B cell (primary cell): ENCODE measurements at regions not wholly inside any gene's neighbourhood (a gene's known extent, or its start where the extent isn't known, plus 50 kb on each side); places are given as distances from the start of the nearest gene placed in this dataset.

ENCODE experiments used
- ATAC-seq: fragments of 200-7000 bp; cut with Tn5 transposase; one replicate; pipeline ENCODE4 v1.10.0; 2021; ENCODE audit warnings: low read depth, mild to moderate bottlenecking, moderate number of reproducible peaks, moderate library complexity
- CTCF ChIA-PET: fragments of 350-600 bp; sonication (Branson Sonifier 250); formaldehyde crosslinking; loops from one replicate; lab custom pipeline; 2021; ENCODE audit warnings: antibody characterized with exemption, inconsistent platforms; lab: Charles Lee
- POLR2A ChIA-PET: fragments of 350-600 bp; sonication (Branson Sonifier 250); formaldehyde crosslinking; loops from one replicate; lab custom pipeline; 2021; ENCODE audit warnings: antibody characterized with exemption; lab: Charles Lee
- DNase-seq: peaks from one replicate; pipeline ENCODE4 v3.0.0; 2013
- H2AFZ ChIP-seq: 2 replicates; pipeline ENCODE4 v1.6.1; 2012; ENCODE audit warnings: mild to moderate bottlenecking, low read depth, low read length; ENCODE audit not compliant: insufficient read depth, poor library complexity, severe bottlenecking
- H3K27ac ChIP-seq, 2 donors: 1 replicate in 1 of 2; 2 replicates in 1 of 2; pipeline ENCODE4 v1.5.1; 2012 to 2013; ENCODE audit warnings: low read length in 2 of 2, mild to moderate bottlenecking in 2 of 2, moderate library complexity in 1 of 2
- H3K27me3 ChIP-seq, 4 experiments: fragments of 200-600 bp in 1 of 4; sonication (generic) in 1 of 4; replicated peaks in 1 of 4; 1 replicate in 2 of 4; 2 replicates in 2 of 4; pipeline versions ENCODE4 v1.6.1 to v1.7.0; 2013 to 2016; ENCODE audit warnings: low read length in 3 of 4, mild to moderate bottlenecking in 2 of 4, mixed read lengths in 1 of 4, moderate library complexity in 1 of 4; ENCODE audit not compliant: insufficient read depth in 4 of 4, control insufficient read depth in 3 of 4; ENCODE audit errors: control extremely low read depth in 1 of 4
- H3K36me3 ChIP-seq, 2 experiments: replicated peaks in 1 of 2; 1 replicate in 1 of 2; 2 replicates in 1 of 2; pipeline versions ENCODE4 v1.6.1 to v1.7.1; 2013; ENCODE audit warnings: low read length in 1 of 2; ENCODE audit not compliant: insufficient read depth in 2 of 2, control insufficient read depth in 1 of 2; ENCODE audit errors: control extremely low read depth in 1 of 2, extremely low read depth in 1 of 2
- H3K4me1 ChIP-seq, 2 donors: fragments of 200-600 bp in 1 of 2; sonication (generic) in 1 of 2; 1 replicate in 1 of 2; 2 replicates in 1 of 2; pipeline versions ENCODE4 v1.5.1 to v1.6.1; 2013 to 2017; ENCODE audit warnings: low read length in 2 of 2; ENCODE audit not compliant: control insufficient read depth in 2 of 2, insufficient read depth in 2 of 2
- H3K4me2 ChIP-seq: replicated peaks from 2 replicates; pipeline ENCODE3; 2012; ENCODE audit warnings: mild to moderate bottlenecking, low read depth, low read length; ENCODE audit not compliant: poor library complexity, severe bottlenecking
- H3K4me3 ChIP-seq, 5 experiments: fragments of 200-600 bp in 1 of 5; sonication (generic) in 1 of 5; 1 replicate in 3 of 5; 2 replicates in 2 of 5; pipeline versions ENCODE4 v1.5.1 to v1.7.0; 2011 to 2016; ENCODE audit warnings: low read length in 4 of 5, mild to moderate bottlenecking in 4 of 5, low read depth in 2 of 5, control low read depth in 1 of 5, moderate library complexity in 1 of 5; ENCODE audit not compliant: insufficient read depth in 1 of 5; ENCODE audit errors: control extremely low read depth in 1 of 5, extremely low read depth in 1 of 5
- H3K79me2 ChIP-seq: fragments of 200-600 bp; sonication (generic); one replicate; pipeline ENCODE4 v1.6.0; 2016; ENCODE audit warnings: low read length; ENCODE audit not compliant: control insufficient read depth, insufficient read depth
- H3K9ac ChIP-seq: fragments of 200-600 bp; sonication (generic); 2 replicates; pipeline ENCODE4 v1.6.1; 2017; ENCODE audit warnings: mild to moderate bottlenecking, low read length, moderate library complexity
- H3K9me3 ChIP-seq, 3 donors: one replicate each; pipeline versions ENCODE4 v1.6.1 to v1.7.1; 2013; ENCODE audit warnings: low read length in 2 of 3; ENCODE audit not compliant: control insufficient read depth in 2 of 3, insufficient read depth in 1 of 3; ENCODE audit errors: control extremely low read depth in 1 of 3
- H4K20me1 ChIP-seq: 2 replicates; pipeline ENCODE4 v1.6.0; 2012; ENCODE audit warnings: mild to moderate bottlenecking, low read length; ENCODE audit not compliant: insufficient read depth, control insufficient read depth, poor library complexity, severe bottlenecking
- H3K27ac Mint-ChIP-seq: one replicate; pipeline ENCODE4 v1.8.0; 2021; ENCODE audit warnings: mixed read lengths
- H3K27me3 Mint-ChIP-seq: one replicate; pipeline ENCODE4 v1.8.0; 2021; ENCODE audit warnings: mixed read lengths
- H3K4me1 Mint-ChIP-seq: one replicate; pipeline ENCODE4 v1.8.0; 2021; ENCODE audit warnings: mixed read lengths
- H3K4me3 Mint-ChIP-seq: one replicate; pipeline ENCODE4 v1.8.0; 2021; ENCODE audit warnings: mixed read lengths
- H3K9me3 Mint-ChIP-seq: one replicate; pipeline ENCODE4 v1.8.0; 2022; ENCODE audit warnings: mixed read lengths; ENCODE audit not compliant: insufficient read depth
- EZH2 ChIP-seq: IDR thresholded peaks from 2 replicates; pipeline ENCODE4 v1.6.1; 2012; ENCODE audit warnings: borderline replicate concordance, low read depth, mild to moderate bottlenecking, moderate library complexity, low read length; ENCODE audit not compliant: insufficient read depth, poor library complexity, severe bottlenecking
- WGBS: methylation state at CpG from one replicate; pipeline ENCODE4 v1.1.5; 2013; ENCODE audit warnings: missing lambda C conversion rate; ENCODE audit not compliant: insufficient coverage; 5-methylcytosine and 5-hydroxymethylcytosine counted together
- intact Hi-C: fragments of 100-400 bp; cut with micrococcal nuclease; formaldehyde crosslinking; loops from one replicate; pipeline ENCODE4 v1.10.0; 2022
- TF ChIP-seq, protein P1 (sequence below): fragments of 200-600 bp; IDR thresholded peaks from one replicate; pipeline ENCODE4 v1.8.0; 2022; ENCODE audit warnings: antibody characterized with exemption, mild to moderate bottlenecking

GRCh38 chr4:116599859-116600258 is 485.5 kb downstream of the TRAM1L1 start:
- no peak overlapping the region for H2AFZ ChIP-seq
- intact Hi-C loops = no loop called here
- no peak overlapping the region for H3K4me3 ChIP-seq
- Mint-ChIP-seq H3K4me3 (no peak overlapping the region), H3K27me3 (no peaks in the 10 kb centered on the region), H3K27ac (no peak overlapping the region), H3K9me3 (peaks cover 7% of the 10 kb centered on the region), H3K4me1 (no peaks in the 10 kb centered on the region)
- peaks cover 0 to 24% (median 1%) of the 10 kb centered on the region in 3 donors for H3K9me3 ChIP-seq
- ATAC-seq = no peak
- no peaks in the 10 kb centered on the region for H3K27me3 ChIP-seq
- no peaks in the 10 kb centered on the region for H3K4me1 ChIP-seq
- no peak overlapping the region for H3K4me2 ChIP-seq
- ChIA-PET POLR2A (no interaction called here), CTCF (no interaction called here)
- H3K79me2 ChIP-seq = no peaks in the 10 kb centered on the region
- no peak overlapping the region for H3K9ac ChIP-seq
- TF ChIP-seq, protein P1, sequence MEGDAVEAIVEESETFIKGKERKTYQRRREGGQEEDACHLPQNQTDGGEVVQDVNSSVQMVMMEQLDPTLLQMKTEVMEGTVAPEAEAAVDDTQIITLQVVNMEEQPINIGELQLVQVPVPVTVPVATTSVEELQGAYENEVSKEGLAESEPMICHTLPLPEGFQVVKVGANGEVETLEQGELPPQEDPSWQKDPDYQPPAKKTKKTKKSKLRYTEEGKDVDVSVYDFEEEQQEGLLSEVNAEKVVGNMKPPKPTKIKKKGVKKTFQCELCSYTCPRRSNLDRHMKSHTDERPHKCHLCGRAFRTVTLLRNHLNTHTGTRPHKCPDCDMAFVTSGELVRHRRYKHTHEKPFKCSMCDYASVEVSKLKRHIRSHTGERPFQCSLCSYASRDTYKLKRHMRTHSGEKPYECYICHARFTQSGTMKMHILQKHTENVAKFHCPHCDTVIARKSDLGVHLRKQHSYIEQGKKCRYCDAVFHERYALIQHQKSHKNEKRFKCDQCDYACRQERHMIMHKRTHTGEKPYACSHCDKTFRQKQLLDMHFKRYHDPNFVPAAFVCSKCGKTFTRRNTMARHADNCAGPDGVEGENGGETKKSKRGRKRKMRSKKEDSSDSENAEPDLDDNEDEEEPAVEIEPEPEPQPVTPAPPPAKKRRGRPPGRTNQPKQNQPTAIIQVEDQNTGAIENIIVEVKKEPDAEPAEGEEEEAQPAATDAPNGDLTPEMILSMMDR = no peak
- TF ChIP-seq EZH2 = no peak
- no peak overlapping the region for H3K27ac ChIP-seq
- DNase-seq = no peak
- H3K36me3 ChIP-seq = no peaks in the 10 kb centered on the region
- whole genome bisulfite sequencing = 95% methylated on average over 4 of the region's 11 CpGs
- no peaks in the 10 kb centered on the region for H4K20me1 ChIP-seq

- ChIA-PET CTCF (no interaction called here), POLR2A (no interaction called here)
- peaks cover 7% of the 10 kb centered on the region for H3K9me3 Mint-ChIP-seq
- Histone ChIP-seq H3K36me3 (no peaks in the 10 kb centered on the region), H3K27me3 (no peaks in the 10 kb centered on the region), H3K9ac (no peak overlapping the region), H3K27ac (no peak overlapping the region), H3K4me2 (no peak overlapping the region), H3K79me2 (no peaks in the 10 kb centered on the region), H3K4me3 (no peak overlapping the region), H3K9me3 (peaks cover 0 to 24% (median 1%) of the 10 kb centered on the region in 3 donors), H2AFZ (no peak overlapping the region), H3K4me1 (no peaks in the 10 kb centered on the region), H4K20me1 (no peaks in the 10 kb centered on the region)
- ATAC-seq = no peak
- intact Hi-C loops = no loop called here
- DNase-seq = no peak
- 96% methylated on average over 34 of the region's 37 CpGs for WGBS
- no peak overlapping the region for H3K27ac Mint-ChIP-seq
- H3K4me3 Mint-ChIP-seq = no peak overlapping the region
- no peaks in the 10 kb centered on the region for H3K4me1 Mint-ChIP-seq
- TF ChIP-seq, protein P1 = no peak
- TF ChIP-seq EZH2 = no peak
- H3K27me3 Mint-ChIP-seq = no peaks in the 10 kb centered on the region
These were observed 486.2 kb downstream of the TRAM1L1 start for GRCh38 chr4:116598980-116599789.
